Gastroesophageal sphincter (tissue), 4 donors: ENCODE measurements at regions not wholly inside any gene's neighbourhood (a gene's known extent, or its start where the extent isn't known, plus 50 kb on each side); places are given as distances from the start of the nearest gene placed in this dataset.

Experiments
- ATAC-seq: fragments of 150-250 bp; one replicate; pipeline ENCODE4 v1.9.1; 2016; ENCODE audit warnings: mild to moderate bottlenecking, moderate library complexity
- H3K27ac ChIP-seq, 4 donors: fragments of 200-600 bp; sonication (generic) in 3 of 4; 1 replicate in 3 of 4; 2 replicates in 1 of 4; pipeline ENCODE4 v1.5.1; 2016 to 2019
- H3K27me3 ChIP-seq: fragments of 200-600 bp; sonication (generic); one replicate; pipeline ENCODE4 v1.5.1; 2019
- H3K36me3 ChIP-seq, 2 donors: fragments of 200-600 bp; sonication (generic); one replicate each; pipeline ENCODE4 v1.5.1; 2019; ENCODE audit warnings: control low read depth in 1 of 2
- H3K4me1 ChIP-seq, 3 donors: fragments of 200-600 bp; sonication (generic); 1 replicate in 2 of 3; 2 replicates in 1 of 3; pipeline ENCODE4 v1.5.1; 2016 to 2019; ENCODE audit warnings: control low read depth in 2 of 3
- H3K4me3 ChIP-seq, 2 donors: fragments of 200-600 bp; sonication (generic); one replicate each; pipeline ENCODE4 v1.5.1; 2019; ENCODE audit warnings: mild to moderate bottlenecking in 1 of 2, moderate library complexity in 1 of 2
- H3K9me3 ChIP-seq, 3 donors: fragments of 200-600 bp; sonication (generic); one replicate each; pipeline ENCODE4 v1.5.1; 2017 to 2019; ENCODE audit warnings: control low read depth in 2 of 3
- CTCF ChIP-seq, 4 experiments: fragments of 200-600 bp in 2 of 4; fragments of 450-650 bp in 2 of 4; sonication (generic) in 1 of 4; IDR thresholded peaks; one replicate each; pipeline ENCODE4 v1.5.1; 2017 to 2019; ENCODE audit warnings: antibody characterized with exemption in 4 of 4, mild to moderate bottlenecking in 2 of 4, moderate library complexity in 2 of 4
- EP300 ChIP-seq: sonication (generic); formaldehyde crosslinking; IDR thresholded peaks from one replicate; pipeline ENCODE4 v1.6.1; 2017; ENCODE audit warnings: antibody characterized with exemption, mild to moderate bottlenecking
- POLR2A ChIP-seq, 2 donors: fragments of 450-650 bp; IDR thresholded peaks; one replicate each; pipeline ENCODE4 v1.6.1; 2017; ENCODE audit warnings: antibody characterized with exemption in 2 of 2, mild to moderate bottlenecking in 2 of 2, moderate library complexity in 1 of 2
- POLR2AphosphoS5 ChIP-seq: sonication (generic); formaldehyde crosslinking; IDR thresholded peaks from one replicate; pipeline ENCODE4 v1.6.1; 2017; ENCODE audit warnings: antibody characterized with exemption
- WGBS, 2 donors: methylation state at CpG; one replicate each; pipeline ENCODE4 v1.1.5; 2018; ENCODE audit warnings: low coverage in 1 of 2; 5-methylcytosine and 5-hydroxymethylcytosine counted together

DNA sequence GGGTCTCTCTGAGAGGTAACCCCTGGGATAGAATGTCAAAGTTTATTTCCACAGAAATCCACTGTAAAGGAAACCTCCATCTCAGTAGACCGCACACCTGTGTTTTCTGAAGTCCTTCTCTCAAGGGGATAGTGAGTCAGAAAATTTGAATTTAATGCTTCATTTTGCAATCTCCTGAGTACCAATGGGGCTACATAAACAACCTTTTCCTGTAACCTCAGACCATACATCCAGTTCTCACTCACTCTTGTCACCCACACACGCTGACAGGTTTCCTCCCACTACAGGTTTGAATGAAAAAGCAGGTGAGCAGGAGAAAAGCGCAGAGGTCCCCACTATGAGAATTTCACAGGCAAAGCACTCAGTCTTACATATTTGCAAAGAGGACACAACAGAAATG lies 165.3 kb upstream of the MCTP2 start:
- TF ChIP-seq POLR2AphosphoS5 (no peak), EP300 (no peak), POLR2A (IDR thresholded peaks at IDR 0.05) (no peak), CTCF (IDR thresholded peaks at IDR 0.05) (no peak)
- Histone ChIP-seq H3K36me3 (no peaks in the 10 kb centered on the region), H3K4me1 (peaks cover 0 to 2% (median 0%) of the 10 kb centered on the region in 3 donors), H3K27me3 (no peaks in the 10 kb centered on the region), H3K27ac (no peak overlapping the region), H3K9me3 (no peaks in the 10 kb centered on the region), H3K4me3 (no peak overlapping the region)
- 90 to 94% methylated on average over 2 to 3 of the region's 3 CpGs for WGBS, 2 donors
- ATAC-seq: no peak

GRCh38 chr15:94064676-94065313 lies 166.6 kb upstream of the MCTP2 start:
- TF ChIP-seq CTCF (IDR thresholded peaks at IDR 0.05): no peak
- no peak for TF ChIP-seq EP300
- TF ChIP-seq POLR2A (IDR thresholded peaks at IDR 0.05): no peak
- TF ChIP-seq POLR2AphosphoS5: no peak
- Histone ChIP-seq H3K36me3 (no peaks in the 10 kb centered on the region), H3K27me3 (no peaks in the 10 kb centered on the region), H3K9me3 (no peaks in the 10 kb centered on the region), H3K4me3 (no peak overlapping the region), H3K4me1 (peaks cover 0 to 2% (median 0%) of the 10 kb centered on the region in 3 donors), H3K27ac (peak overlapping the region in 1 of 4 donors; percentile 19)
- ATAC-seq: peak; percentile 48
- 77 to 83% methylated on average over 2 of the region's 2 CpGs for WGBS, 2 donors

GRCh38 chr15:94061041-94061440 lies 170.3 kb upstream of the MCTP2 start:
- no peak for ATAC-seq
- Histone ChIP-seq H3K36me3 (no peaks in the 10 kb centered on the region), H3K4me1 (peaks cover 0 to 6% (median 2%) of the 10 kb centered on the region in 3 donors), H3K4me3 (no peak overlapping the region), H3K9me3 (no peaks in the 10 kb centered on the region), H3K27ac (no peak overlapping the region), H3K27me3 (no peaks in the 10 kb centered on the region)
- no peak for TF ChIP-seq EP300
- TF ChIP-seq POLR2AphosphoS5: no peak
- TF ChIP-seq CTCF (IDR thresholded peaks at IDR 0.05): no peak
- TF ChIP-seq POLR2A (IDR thresholded peaks at IDR 0.05): no peak
- 84 to 100% methylated on average over 2 to 3 of the region's 3 CpGs for WGBS, 2 donors

GRCh38 chr15:94059013-94059587 lies 172.3 kb upstream of the MCTP2 start:
- Histone ChIP-seq H3K9me3 (no peaks in the 10 kb centered on the region), H3K4me3 (no peak overlapping the region), H3K27me3 (no peaks in the 10 kb centered on the region), H3K36me3 (no peaks in the 10 kb centered on the region), H3K27ac (no peak overlapping the region), H3K4me1 (peaks cover 0 to 6% (median 0%) of the 10 kb centered on the region in 3 donors)
- no peak for ATAC-seq
- TF ChIP-seq EP300 (no peak), CTCF (IDR thresholded peaks at IDR 0.05) (no peak), POLR2AphosphoS5 (no peak), POLR2A (IDR thresholded peaks at IDR 0.05) (no peak)
- 58 to 65% methylated on average over 2 to 3 of the region's 3 CpGs for WGBS, 2 donors

DNA sequence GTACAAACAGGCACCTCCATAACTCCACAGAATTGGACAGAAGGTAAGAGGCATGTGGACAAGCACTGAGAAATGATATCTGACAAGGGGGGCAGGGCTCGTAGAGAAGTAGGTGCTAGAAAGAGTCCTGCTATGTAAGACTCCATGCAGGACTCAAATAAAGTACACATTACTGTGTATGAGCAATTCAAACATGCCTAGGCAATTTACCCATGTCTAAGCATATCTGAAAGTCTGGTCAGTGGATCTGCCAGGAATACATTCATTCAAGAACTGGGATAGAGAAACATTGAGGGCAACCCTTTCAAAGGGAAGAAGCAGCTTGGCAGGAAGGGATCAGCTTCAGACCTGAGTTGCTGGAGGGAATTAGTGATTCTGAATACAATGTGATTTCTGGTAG lies 174.1 kb upstream of the MCTP2 start:
- no peaks in the 10 kb centered on the region for H3K9me3 ChIP-seq
- no peaks in the 10 kb centered on the region for H3K36me3 ChIP-seq
- WGBS, 2 donors: 82 to 88% methylated on average over 1 of the region's 1 CpG
- H3K27ac ChIP-seq: no peak overlapping the region
- no peak overlapping the region for H3K4me3 ChIP-seq
- H3K27me3 ChIP-seq: no peaks in the 10 kb centered on the region
- H3K4me1 ChIP-seq: peaks cover 0 to 6% (median 0%) of the 10 kb centered on the region in 3 donors
- ATAC-seq: no peak
- TF ChIP-seq CTCF (IDR thresholded peaks at IDR 0.05): no peak
- no peak for TF ChIP-seq POLR2AphosphoS5
- no peak for TF ChIP-seq POLR2A (IDR thresholded peaks at IDR 0.05)
- no peak for TF ChIP-seq EP300
